Astrocyte of the cerebellum (primary cell): ENCODE measurements at regions not wholly inside any gene's neighbourhood (a gene's known extent, or its start where the extent isn't known, plus 50 kb on each side); places are given as distances from the start of the nearest gene placed in this dataset.

Source experiments
- DNase-seq: peaks from one replicate; pipeline ENCODE4 v3.0.0-alpha.2; 2011; ENCODE audit warnings: low read depth
- H3K4me3 ChIP-seq: 2 replicates; pipeline ENCODE4 v1.5.1; 2011; ENCODE audit warnings: mild to moderate bottlenecking, low read depth, low read length, moderate library complexity
- CTCF ChIP-seq: IDR thresholded peaks from 2 replicates; pipeline ENCODE4 v1.5.1; 2012; ENCODE audit warnings: low read length, low read depth, moderate library complexity, mild to moderate bottlenecking; ENCODE audit errors: missing control alignments
- in situ Hi-C: cut with HindIII; loops from 2 replicates; pipeline ENCODE4 v1.10.0; 2017; ENCODE audit warnings: low sequenced_read_pairs

GRCh38 chr7:52695973-52696595, 339.3 kb upstream of the POM121L12 start:
- in situ Hi-C loops, result no loop called here
- peak; percentile 91 for DNase-seq
- H3K4me3 ChIP-seq, result no peak overlapping the region
- TF ChIP-seq CTCF, result no peak

- no peak for DNase-seq
- in situ Hi-C loops, result no loop called here
- TF ChIP-seq CTCF, result no peak
- H3K4me3 ChIP-seq, result no peak overlapping the region
These were observed 344.2 kb upstream of the POM121L12 start for GRCh38 chr7:52691257-52691656.

GRCh38 chr7:52689912-52690311, 345.5 kb upstream of the POM121L12 start:
- in situ Hi-C loops, result no loop called here
- no peak overlapping the region for H3K4me3 ChIP-seq
- DNase-seq, result peak; percentile 26
- no peak for TF ChIP-seq CTCF

- in situ Hi-C loops, result no loop called here
- no peak overlapping the region for H3K4me3 ChIP-seq
- no peak for TF ChIP-seq CTCF
- DNase-seq, result peak; percentile 32
These were observed 350.1 kb upstream of the POM121L12 start for GRCh38 chr7:52685333-52685732.

GRCh38 chr7:52684388-52684787, 351.0 kb upstream of the POM121L12 start:
- no peak for TF ChIP-seq CTCF
- in situ Hi-C loops, result no loop called here
- no peak overlapping the region for H3K4me3 ChIP-seq
- no peak for DNase-seq

GRCh38 chr7:52682993-52683392, 352.4 kb upstream of the POM121L12 start:
- in situ Hi-C loops, result no loop called here
- TF ChIP-seq CTCF, result no peak
- DNase-seq, result no peak
- H3K4me3 ChIP-seq, result no peak overlapping the region
